HG02981 (cell line): ENCODE measurements at regions not wholly inside any gene's neighbourhood (a gene's known extent, or its start where the extent isn't known, plus 50 kb on each side); places are given as distances from the start of the nearest gene placed in this dataset.
"Not testable (repeated sequence)": the region's sequence is repeated elsewhere in the genome, so short reads cannot be mapped to it uniquely, and the experiment has no call there.

Experiments
- ATAC-seq: cut with Tn5 transposase; IDR thresholded peaks from one replicate; pipeline ENCODE4 v1.9.1; 2021; ENCODE audit warnings: mild to moderate bottlenecking, moderate library complexity; ENCODE audit not compliant: unreplicated experiment

- ATAC-seq = no peak
Observed at GRCh38 chr10:84844461-84844860, 516.1 kb downstream of the CCSER2 start.

GRCh38 chr10:84845628-84846261 lies 517.4 kb downstream of the CCSER2 start:
- ATAC-seq = peak; percentile 53

GRCh38 chr10:84846658-84847316 lies 518.4 kb downstream of the CCSER2 start:
- no peak for ATAC-seq

DNA sequence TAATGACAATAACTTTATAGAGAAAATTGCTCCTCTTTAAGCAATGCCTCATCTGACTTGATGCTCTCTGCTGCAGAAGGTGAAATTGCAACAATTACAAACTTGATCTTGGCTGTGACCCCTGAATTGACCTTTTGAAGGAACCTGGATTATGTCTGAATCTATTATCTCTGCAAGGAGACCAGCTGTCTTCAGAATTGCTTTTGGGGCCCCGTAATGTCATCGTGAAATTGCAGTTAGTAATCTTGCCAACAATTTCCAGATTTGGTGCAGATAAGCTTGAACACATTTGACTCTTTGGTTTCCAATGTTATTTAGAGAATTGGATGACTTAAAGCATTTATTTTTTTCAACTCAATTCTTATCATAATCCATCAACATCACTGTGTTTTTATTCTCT lies 520.6 kb downstream of the CCSER2 start:
- ATAC-seq = no peak

DNA sequence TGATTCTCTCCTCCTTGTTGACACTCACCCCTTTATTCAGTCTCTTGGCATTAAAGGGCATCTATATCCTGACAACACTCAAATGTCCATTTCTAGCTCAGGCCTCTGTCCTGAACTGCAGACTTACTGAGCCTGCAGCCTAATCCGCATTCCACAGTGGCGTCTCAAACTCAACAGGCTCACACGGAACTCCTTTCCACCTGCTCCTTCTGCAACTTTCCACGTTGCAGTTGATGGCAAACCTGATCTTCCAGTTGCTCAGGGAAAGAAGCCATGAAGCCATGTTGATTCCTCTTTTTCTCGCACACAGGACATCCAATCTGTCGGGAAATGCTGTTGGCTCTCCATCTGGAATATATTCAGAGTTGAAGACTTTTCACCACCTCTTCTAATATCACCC lies 522.4 kb downstream of the CCSER2 start:
- ATAC-seq = no peak

DNA sequence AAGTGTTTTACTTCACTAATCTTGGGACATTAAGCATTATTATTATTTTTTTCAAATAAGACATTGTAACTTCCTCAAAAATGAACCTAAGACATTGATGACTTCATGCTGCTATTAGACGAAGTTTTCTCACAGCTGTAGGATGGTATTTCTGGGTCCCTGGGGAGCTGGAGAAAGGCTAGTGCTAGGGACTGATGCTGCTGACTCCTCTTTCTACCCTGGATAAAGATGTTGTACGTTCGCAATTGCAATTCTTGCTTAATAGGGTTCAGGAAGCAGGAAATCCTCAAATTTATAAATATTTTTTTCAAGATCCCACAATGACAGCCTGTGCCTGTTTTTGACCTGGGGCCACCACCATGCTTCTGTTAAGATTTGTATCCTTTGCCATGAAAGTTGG lies 526.0 kb downstream of the CCSER2 start:
- ATAC-seq = no peak

GRCh38 chr10:84860855-84861254 lies 532.5 kb downstream of the CCSER2 start:
- ATAC-seq = no peak

DNA sequence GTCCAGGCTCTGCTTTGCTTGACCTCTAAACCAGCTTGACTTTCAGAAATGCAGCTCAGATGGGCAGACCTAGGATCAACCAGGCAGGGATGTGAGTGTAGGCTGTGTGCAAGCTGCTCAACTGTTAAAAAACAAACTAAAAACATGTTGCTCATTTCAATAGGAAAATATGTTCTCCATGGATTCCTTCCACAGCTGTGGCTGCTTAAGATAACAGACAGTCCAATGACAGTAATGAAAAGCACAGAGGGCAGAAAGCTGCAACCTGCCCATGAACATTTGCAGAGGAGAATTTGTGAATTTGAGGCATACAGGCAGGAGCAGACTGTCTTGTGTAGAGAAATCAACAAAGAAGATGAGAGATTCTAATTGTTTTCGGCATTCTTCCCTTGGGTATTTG lies 534.2 kb downstream of the CCSER2 start:
- no peak for ATAC-seq

DNA sequence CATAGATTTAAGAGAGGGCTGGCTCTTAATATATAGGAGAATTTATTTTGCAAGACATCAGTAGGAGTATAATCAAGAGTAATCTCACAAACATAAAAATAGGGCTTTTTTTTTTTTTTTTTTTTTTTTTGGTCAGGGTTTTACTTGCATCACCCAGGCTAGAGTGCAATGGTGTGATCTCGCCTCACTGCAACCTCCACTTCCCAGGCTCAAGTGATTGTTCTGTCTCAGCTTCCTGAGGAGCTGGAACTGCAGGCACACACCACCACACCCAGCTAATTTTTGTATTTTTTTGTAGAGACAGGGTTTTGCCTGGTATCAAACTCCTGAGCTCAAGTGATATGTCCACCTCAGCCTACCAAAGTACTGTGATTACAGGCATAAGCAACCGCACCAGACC lies 535.3 kb downstream of the CCSER2 start:
- ATAC-seq = no peak

DNA sequence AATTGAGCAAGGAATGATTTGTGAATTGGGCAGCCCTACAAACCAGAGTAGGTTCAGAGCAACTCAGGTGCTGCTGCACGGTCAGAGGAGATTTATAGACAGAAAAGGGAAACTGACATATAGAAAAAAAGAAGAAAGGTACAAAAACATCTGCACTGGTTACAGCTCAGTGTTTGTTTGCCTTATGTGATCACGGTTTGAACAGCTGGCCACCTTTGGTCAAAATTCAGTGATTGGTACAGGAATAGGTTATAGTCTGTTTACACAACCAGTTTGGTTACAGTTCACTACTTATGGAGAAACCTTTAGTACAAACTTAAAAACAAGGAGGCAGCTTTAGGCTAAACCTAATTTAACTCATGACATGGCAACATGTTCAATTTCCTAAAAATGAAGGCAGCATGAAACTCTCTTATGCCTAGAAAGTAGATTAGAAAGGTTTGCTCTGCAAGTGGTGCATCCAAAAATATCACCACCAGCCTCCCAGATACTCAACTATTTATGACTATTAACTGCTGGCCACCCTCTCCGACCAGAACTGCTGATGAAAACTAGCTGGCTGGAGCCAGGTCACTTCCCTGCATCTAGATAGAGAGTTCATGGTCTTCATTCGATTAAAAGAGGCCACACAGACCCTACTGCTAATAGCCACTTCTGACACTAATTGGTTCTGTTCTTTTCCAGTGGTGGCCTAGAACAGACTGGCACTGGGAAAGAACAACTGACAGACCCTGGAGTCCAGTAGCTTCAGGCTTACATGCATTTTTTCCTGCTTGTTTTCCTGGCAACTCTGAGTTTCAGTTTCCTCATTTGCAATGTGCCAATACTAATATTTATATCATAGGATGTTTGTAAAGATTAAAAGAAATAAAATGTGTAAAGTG lies 548.0 kb downstream of the CCSER2 start:
- ATAC-seq = no peak

DNA sequence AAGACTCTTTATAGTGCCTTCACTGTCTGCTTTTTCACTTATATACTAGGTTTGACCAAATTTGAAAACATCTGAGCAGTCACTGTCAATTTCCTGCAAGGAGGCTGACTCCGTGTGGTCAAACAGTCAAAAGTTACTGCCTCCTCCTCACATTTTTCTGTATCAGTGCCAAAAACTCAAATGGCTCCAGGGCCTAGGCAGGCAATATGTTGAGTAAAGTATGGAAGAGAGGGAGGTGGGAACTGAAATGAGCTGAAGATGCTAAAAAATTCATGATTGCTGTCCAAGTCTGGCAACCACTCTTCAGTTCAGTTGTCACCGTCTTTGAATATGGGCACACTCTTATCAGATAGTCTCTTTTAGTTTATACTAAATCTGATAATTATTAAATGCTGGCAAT lies 551.6 kb downstream of the CCSER2 start:
- ATAC-seq = no peak

- not testable (repeated sequence) for ATAC-seq
Observed at GRCh38 chr10:84881696-84882095, 553.3 kb downstream of the CCSER2 start.

DNA sequence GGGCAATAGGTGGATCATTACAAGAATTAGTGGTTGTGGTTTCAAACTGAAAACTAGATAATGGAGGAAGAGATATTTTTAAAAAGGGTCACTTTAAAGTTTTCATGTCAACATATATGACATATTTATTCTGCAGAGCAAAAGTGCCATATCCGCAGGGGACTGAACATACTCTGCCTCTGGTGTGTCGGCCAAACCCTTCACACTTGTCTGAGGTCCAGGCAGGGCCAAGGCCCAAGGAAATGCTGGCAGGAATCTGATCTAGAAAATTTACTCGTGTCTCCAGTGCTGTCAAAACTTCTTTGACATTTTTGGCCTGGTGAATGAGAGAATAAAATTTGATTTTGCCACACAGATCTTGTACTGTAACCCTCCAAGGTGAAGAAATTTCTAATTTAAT lies 562.3 kb downstream of the CCSER2 start:
- no peak for ATAC-seq

GRCh38 chr10:84891631-84892030 lies 563.2 kb downstream of the CCSER2 start:
- ATAC-seq = no peak

GRCh38 chr10:84895541-84895940 lies 567.2 kb downstream of the CCSER2 start:
- ATAC-seq = no peak

GRCh38 chr10:84896909-84897308 lies 568.5 kb downstream of the CCSER2 start:
- no peak for ATAC-seq

- no peak for ATAC-seq
Observed at GRCh38 chr10:84899268-84899667, 570.9 kb downstream of the CCSER2 start.

- ATAC-seq = no peak
Observed at GRCh38 chr10:84900141-84900540, 571.8 kb downstream of the CCSER2 start.

GRCh38 chr10:84901885-84902284 lies 573.5 kb downstream of the CCSER2 start:
- ATAC-seq = no peak

DNA sequence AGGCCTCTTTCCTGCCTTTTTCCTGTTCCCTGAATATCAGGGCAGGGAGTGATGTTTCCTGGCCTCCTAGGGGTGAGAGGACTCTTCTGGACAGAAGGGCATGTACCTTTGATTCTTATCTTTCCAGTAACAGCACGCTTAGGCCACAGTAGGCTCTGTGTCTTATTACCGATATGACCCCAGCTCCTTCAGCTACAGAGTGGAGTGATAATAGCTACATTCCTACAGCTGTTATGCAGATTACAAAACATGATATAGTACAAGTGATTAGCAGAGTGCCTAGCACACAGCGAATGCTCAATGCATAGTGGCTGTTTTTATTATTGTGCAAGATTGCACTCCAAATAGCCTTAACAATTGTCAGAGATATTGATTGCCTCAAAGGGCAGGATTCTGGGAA lies 574.2 kb downstream of the CCSER2 start:
- ATAC-seq = no peak

DNA sequence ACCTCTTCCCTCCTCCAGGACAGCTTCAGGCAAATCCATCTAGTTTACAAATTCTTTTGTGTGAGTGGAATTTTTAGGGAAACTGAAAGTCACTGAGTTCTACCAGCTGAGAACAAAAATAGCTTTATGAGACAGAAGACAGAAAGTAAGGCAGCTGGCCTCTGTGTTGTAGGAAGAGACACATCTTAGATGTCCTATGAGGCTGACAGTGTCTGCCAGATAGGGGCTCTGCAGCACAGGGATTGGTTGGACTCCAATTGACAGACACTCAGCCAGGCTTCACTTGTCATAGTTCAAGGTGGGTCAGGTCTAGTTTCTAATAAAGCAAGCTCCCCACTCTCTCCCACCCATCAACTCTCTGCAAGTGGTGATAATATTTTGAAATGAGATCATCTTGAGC lies 574.9 kb downstream of the CCSER2 start:
- no peak for ATAC-seq

GRCh38 chr10:84907461-84908009 lies 579.1 kb downstream of the CCSER2 start:
- no peak for ATAC-seq
